Kidney (tissue), 13 donors: ENCODE measurements at regions not wholly inside any gene's neighbourhood (a gene's known extent, or its start where the extent isn't known, plus 50 kb on each side); places are given as distances from the start of the nearest gene placed in this dataset.

Experiments used
- DNase-seq, 5 donors: peaks; one replicate each; pipeline ENCODE4 v3.0.0-alpha.2; 2013 to 2020
- FAIRE-seq: peaks from 2 replicates; lab custom pipeline; 2012; peaks lifted over from hg19 to GRCh38; lab: Jason Lieb, UNC
- H3K27ac ChIP-seq, 2 donors: one replicate each; pipeline ENCODE4 v1.7.0; 2013; ENCODE audit warnings: low read depth in 2 of 2, low read length in 2 of 2, inconsistent platforms in 1 of 2
- H3K27me3 ChIP-seq: one replicate; pipeline ENCODE4 v1.7.1; 2013; ENCODE audit warnings: low read length, inconsistent platforms; ENCODE audit not compliant: control insufficient read depth, insufficient read depth
- H3K36me3 ChIP-seq, 3 donors: one replicate each; pipeline versions ENCODE4 v1.7.0 to v1.7.1; 2013; ENCODE audit warnings: low read length in 3 of 3, control low read depth in 1 of 3, inconsistent platforms in 1 of 3; ENCODE audit not compliant: insufficient read depth in 3 of 3, control insufficient read depth in 2 of 3
- H3K4me1 ChIP-seq, 3 donors: one replicate each; pipeline versions ENCODE4 v1.7.0 to v1.7.1; 2013; ENCODE audit warnings: low read length in 3 of 3, inconsistent platforms in 1 of 3, low read depth in 1 of 3; ENCODE audit not compliant: control insufficient read depth in 2 of 3, insufficient read depth in 2 of 3
- H3K4me3 ChIP-seq, 3 donors: one replicate each; pipeline versions ENCODE4 v1.7.0 to v1.8.1; 2013; ENCODE audit warnings: low read length in 3 of 3, control low read depth in 1 of 3, inconsistent platforms in 1 of 3
- H3K9ac ChIP-seq, 3 donors: one replicate each; pipeline versions ENCODE4 v1.7.0 to v1.7.1; 2013; ENCODE audit warnings: low read length in 3 of 3, control low read depth in 1 of 3, inconsistent platforms in 1 of 3
- H3K9me3 ChIP-seq, 3 donors: one replicate each; pipeline versions ENCODE4 v1.7.0 to v1.7.1; 2013; ENCODE audit warnings: low read length in 3 of 3, control low read depth in 1 of 3, inconsistent platforms in 1 of 3; ENCODE audit not compliant: control insufficient read depth in 2 of 3, insufficient read depth in 1 of 3
- CTCF ChIP-seq: IDR thresholded peaks from 3 replicates; pipeline ENCODE4 v1.5.1; 2012; ENCODE audit warnings: mild to moderate bottlenecking, moderate library complexity, borderline replicate concordance; ENCODE audit not compliant: insufficient read depth; ENCODE audit errors: extremely low read depth
- intact Hi-C: fragments of 100-400 bp; cut with DNase I; formaldehyde crosslinking; loops from one replicate; pipeline ENCODE4 v1.11.1; 2022
- donor health status: control.
- donor health status: control.
- donor health status: control.
- donor health status: control.
- donor health status: control.
- donor health status: DM: yes; HTN: yes; CAD: no.
- donor health status: Normal renal cell carcinoma (clear cell type).

GRCh38 chr7:9983048-9983447 lies 990.6 kb upstream of the PHF14 start:
- Histone ChIP-seq H3K4me3 (no peak overlapping the region), H3K9ac (no peak overlapping the region), H3K4me1 (no peaks in the 10 kb centered on the region), H3K9me3 (no peaks in the 10 kb centered on the region), H3K27ac (no peak overlapping the region), H3K36me3 (no peaks in the 10 kb centered on the region), H3K27me3 (no peaks in the 10 kb centered on the region)
- intact Hi-C loops = no loop called here
- TF ChIP-seq CTCF = no peak
- FAIRE-seq (no peak), DNase-seq (no peak)

- Histone ChIP-seq H3K9me3 (no peaks in the 10 kb centered on the region), H3K4me1 (no peaks in the 10 kb centered on the region), H3K27ac (no peak overlapping the region), H3K36me3 (no peaks in the 10 kb centered on the region), H3K27me3 (no peaks in the 10 kb centered on the region), H3K4me3 (no peak overlapping the region), H3K9ac (no peak overlapping the region)
- DNase-seq (peak in 2 of 5 donors; percentile 0 to 2), FAIRE-seq (no peak)
- no peak for TF ChIP-seq CTCF
- intact Hi-C loops = no loop called here
Observed at GRCh38 chr7:10015687-10016086, 958.0 kb upstream of the PHF14 start.

GRCh38 chr7:10022480-10022879 lies 951.2 kb upstream of the PHF14 start:
- no peaks in the 10 kb centered on the region for H3K27me3 ChIP-seq
- no peak for FAIRE-seq

More at GRCh38 chr7:10022480-10022879, 951.2 kb upstream of the PHF14 start:
- H3K4me1 ChIP-seq = no peaks in the 10 kb centered on the region
- DNase-seq = no peak
- H3K9me3 ChIP-seq = no peaks in the 10 kb centered on the region
- H3K4me3 ChIP-seq = no peak overlapping the region
- intact Hi-C loops = no loop called here
- no peaks in the 10 kb centered on the region for H3K36me3 ChIP-seq
- no peak overlapping the region for H3K9ac ChIP-seq
- no peak for TF ChIP-seq CTCF
- H3K27ac ChIP-seq = no peak overlapping the region
